ENCODE measurements at regions not wholly inside any gene's neighbourhood (a gene's known extent, or its start where the extent isn't known, plus 50 kb on each side); places are given as distances from the start of the nearest gene placed in this dataset.
"Not testable (repeated sequence)": the region's sequence is repeated elsewhere in the genome, so short reads cannot be mapped to it uniquely, and the experiment has no call there.

DNA sequence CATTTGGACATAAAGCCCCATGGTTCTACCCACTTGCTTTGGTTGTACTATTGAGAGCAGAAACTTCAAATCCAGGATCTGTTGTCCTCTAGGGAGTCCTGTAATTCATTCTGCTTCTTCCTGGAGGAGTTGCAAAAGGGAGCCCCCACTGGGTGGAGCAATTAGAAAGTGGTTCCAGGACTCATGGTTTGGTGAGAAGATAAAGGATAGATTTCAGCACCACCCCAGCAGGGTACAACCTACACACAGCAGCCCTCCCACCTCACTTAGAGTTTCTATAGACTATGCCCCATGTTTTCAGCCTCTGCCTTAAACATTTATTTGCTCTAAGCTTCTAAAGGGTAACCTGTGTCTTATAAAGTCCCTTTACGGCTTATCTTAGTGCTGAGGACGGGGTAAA lies 112.6 kb upstream of the ARRDC3 start:
- no peak for DNase-seq

DNA sequence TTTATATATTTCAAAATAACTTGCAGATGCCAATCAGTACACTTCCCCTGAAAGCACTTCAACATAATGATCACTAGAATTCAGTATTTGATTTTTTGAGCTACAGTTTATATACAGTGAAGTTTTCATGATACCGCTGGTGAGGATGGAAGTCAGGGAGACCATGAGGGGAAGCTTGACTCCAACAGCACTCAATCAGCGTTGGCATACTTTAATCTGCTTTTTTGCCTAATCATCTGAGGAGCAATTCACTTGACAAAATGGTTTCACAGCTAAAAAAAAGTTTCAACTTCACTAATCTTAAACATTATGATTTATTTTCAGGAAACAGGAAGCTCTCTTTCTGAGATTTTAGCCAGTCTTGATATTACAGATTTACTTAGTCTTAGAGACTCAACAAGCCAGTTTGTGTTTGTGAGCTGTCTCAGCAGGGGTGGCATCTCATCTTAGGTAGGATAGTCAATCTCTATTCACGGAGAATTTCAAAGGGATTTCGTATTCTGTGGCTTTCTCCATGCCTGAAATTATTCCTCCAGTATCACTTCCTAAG lies 111.4 kb upstream of the ARRDC3 start:
- DNase-seq: no peak

GRCh38 chr5:91493086-91493485 lies 110.0 kb upstream of the ARRDC3 start:
- DNase-seq: no peak

- DNase-seq: no peak
These were observed 108.1 kb upstream of the ARRDC3 start for GRCh38 chr5:91491229-91491628.

DNA sequence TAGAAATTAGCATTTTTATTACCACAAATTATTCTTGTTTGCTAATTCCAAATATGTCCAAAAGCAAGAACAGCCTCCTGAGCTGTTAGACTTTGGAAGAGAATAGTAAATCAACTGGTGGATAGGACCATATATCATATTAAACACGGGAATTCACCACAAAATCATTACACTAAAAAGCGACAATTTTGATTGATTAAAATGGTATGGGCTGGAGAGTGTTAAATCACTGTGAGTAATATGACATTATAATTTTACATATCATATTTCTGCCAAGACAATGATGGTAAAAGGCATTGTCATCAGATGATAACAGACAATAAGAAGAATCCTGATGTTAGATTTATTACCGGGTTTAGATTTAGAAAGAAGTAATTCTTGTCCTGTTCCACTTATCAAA lies 107.2 kb upstream of the ARRDC3 start:
- no peak for DNase-seq

DNA sequence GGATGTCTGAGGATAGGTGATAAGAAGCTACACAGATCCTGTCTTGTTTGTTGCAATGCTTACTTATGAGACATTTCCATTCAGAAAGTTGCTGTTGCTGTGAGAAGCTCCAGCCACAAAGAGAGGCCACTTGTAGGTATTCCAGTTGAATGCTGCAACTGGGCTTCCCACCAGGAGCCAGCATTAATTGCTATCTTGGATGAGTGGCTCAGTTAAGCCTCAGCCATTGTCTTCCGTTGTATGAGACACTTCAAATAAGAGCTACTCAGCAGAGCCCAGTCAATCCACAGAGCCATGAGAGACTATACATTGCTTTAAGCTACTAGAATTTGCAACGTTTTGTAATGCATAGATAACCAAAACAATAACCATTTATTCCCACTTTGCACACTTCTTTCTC lies 104.3 kb upstream of the ARRDC3 start:
- no peak for DNase-seq

DNA sequence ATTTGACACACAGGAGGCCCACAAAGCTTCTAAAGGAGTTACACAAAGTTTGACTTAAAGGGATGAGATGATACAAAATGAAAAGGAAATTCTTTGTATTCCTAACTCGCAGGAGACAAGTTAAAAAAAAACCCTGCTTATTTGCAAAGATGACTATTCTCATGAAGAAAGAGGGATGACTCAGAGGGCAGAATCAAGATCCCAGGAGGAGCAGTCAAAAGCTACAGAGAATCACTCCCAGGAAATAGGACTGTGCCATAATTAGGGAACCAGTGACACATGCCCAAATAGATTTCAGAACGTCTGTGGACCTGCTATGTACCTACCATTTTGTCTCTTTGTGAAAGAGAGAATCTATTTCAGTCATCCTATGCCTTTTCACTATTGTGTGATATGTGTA lies 103.5 kb upstream of the ARRDC3 start:
- DNase-seq: no peak

DNA sequence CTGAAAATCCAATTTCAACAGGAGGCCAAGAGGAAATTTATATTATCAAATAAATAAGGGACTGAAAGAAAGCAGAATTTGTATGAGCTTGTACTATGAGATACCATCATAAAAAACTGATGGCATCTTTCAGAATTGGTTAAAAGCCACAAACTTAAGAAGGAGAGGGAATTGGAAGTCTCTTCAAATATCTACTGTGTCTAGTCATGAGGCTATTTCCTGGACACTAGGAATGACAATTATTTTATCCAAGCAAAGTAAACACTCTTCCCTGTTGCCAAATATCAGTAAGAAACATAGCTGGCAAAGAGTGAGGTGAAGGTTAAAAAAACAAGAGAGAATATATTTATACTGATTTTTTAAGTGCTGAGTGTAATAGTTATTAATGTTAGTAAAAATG lies 101.5 kb upstream of the ARRDC3 start:
- no peak for DNase-seq

DNA sequence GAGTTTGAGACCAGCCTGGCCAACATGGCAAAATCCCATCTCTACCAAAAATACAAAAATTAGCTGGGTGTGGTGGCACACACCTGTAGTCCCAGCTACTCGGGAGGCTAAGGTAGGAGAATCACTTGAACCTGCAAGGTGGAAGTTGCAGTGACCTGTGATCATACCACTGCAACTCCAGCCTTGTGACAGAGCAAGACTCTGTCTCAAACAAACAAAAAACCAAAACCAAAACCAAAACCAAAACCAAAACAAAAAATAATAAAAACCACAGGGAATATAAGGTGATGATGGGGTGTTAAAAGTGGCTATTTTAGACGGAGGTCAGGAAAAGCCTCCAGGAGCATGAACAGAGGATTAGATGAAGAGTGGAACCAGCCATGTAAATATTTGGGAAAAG lies 96.3 kb upstream of the ARRDC3 start:
- not testable (repeated sequence) for DNase-seq

DNA sequence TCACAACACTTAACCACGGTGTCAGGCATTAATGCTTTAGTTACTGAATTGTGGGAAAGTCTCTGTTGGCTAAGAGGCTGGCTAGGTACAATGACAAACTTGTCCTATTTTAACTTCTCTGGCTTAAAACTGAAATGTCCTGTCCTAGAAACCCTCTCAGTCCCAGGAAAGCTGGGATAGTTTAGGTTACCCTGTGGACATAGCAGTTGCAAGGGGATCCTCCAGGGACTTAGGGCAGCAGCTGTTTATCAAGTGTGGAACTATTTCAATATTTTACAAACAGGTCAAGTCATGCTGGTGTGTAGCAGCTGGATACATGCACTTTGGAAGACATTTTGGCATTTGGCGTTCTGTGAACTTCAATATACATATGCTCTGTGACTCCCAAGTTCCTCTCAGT lies 95.0 kb upstream of the ARRDC3 start:
- no peak for DNase-seq

DNA sequence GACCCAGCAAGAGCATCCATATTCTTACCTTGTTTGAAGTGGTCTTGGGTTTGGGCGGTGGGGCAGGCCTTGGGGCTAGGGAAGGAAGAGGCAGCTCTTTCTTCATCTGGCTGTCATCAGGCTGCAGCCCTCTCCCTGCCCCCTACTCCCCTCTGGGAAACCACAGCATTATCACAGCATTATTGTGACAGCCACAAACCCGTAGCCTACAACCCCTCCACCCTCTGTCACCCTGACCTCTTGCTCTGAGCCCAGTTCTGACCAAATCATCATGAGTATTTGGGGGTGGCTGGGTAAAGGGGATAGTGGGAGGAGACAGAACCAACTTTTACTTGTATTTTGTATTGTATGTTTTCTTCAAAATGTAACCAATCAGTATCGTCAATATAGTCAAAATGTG lies 94.3 kb upstream of the ARRDC3 start:
- no peak for DNase-seq

- DNase-seq: no peak
These were observed 91.1 kb upstream of the ARRDC3 start for GRCh38 chr5:91474201-91474600.

DNA sequence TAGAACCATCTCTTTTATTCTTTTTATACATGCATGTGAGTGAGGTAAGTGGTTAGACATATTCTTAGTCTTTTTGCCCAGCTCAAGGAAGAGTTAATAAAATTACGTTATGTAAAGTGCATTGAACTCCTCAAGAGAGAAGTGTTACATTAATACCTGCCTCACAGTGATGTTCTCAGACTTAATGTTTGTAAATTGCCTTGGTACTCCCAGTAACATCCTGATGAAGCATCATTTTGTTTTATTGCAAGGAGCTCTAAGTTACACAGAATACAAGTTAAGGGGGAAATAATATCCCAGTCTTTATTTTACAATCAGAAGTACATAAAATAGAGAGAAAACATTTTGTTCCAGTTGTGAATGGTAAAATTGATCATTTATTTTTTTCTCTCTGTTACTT lies 89.5 kb upstream of the ARRDC3 start:
- no peak for DNase-seq

DNA sequence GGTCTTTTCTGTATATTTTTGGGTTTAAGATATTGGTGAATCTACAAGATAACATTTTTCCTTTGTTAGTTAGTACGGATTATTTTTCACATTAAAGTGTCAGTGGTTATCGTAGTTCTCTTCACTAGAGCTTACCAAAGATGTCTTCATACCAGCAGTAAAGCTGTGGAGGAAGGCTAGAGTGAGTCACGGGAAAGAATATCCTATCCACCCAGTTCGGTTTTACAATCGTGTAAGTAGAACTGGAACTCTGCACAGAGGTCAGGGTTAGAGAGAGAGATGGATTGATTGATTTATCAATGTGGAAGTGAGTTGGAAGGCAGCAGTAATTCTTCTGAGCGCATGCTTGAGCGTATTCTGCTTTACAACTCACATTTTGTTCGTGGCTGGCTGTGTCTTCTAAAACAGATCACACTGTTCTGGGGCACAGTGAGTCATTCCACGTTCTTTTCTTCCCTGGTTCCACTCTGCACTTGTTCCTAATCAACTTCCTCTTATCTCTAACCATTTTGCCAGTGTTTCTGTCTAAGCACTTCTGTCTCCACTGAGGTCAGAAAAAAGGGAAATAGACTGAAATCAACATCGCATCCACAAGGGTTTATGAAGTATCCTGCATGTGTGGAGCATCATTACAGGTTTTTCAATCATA lies 86.5 kb upstream of the ARRDC3 start:
- DNase-seq: no peak

DNA sequence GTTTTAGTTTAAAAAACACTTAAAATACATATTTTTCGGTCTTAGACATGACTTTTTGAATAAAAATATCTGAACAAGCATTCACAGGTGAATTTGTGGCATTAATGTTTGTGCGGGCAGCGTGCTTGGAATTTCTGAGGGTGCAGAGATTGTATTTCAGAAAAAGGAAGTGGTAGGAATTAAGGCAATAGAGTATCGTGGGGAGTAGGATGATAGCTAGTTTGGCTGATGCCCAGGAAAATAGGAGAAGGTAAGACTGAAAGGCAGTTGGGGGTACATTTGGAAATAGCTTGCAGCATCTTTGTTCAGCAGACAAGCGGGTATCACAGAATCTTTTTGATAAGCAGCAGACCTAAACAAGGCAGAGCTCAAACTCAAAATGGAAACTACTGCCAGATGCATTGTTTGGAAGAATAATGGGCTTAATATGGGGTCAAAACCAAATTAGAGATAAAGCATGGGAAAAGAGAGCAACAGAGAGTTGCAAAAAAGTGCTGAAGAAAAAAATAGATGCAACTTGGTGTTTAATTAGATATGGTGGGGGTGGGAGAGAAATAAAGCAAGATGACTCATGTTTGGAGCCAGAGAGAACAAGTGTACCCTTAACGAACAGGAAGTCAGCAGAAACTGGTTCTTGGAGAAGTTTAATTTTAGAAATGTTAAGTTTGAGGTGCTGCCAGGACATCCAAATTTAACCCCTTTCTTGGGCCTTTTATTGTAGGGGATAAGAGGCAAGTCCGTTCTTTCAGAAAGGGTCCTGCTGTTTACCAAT lies 85.7 kb upstream of the ARRDC3 start:
- DNase-seq: no peak

- no peak for DNase-seq
These were observed 81.9 kb upstream of the ARRDC3 start for GRCh38 chr5:91464886-91465646.

DNA sequence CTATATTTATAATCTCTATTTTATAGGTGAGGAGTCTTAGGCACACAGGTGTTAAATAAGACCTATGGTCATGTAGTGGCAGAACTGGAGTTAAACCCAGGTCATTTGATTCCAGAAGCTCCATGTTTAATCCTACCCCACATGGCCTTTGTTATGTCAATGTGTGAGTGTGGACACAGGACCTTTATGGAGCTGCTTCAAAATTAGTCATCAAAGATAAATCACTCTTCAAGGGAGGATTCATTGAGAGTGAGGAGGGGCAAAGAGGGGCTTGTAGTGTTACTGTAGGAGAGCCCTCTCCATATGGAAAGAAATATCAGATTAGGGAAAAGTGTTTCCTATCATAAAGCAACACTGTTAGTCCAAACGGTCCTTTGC lies 74.6 kb upstream of the ARRDC3 start:
- DNase-seq: peak; percentile 9

GRCh38 chr5:91456928-91457680 lies 74.0 kb upstream of the ARRDC3 start:
- DNase-seq: no peak

GRCh38 chr5:91449083-91449482 lies 66.0 kb upstream of the ARRDC3 start:
- DNase-seq: no peak

- DNase-seq: not testable (repeated sequence)
These were observed 65.0 kb upstream of the ARRDC3 start for GRCh38 chr5:91448079-91448478.

DNA sequence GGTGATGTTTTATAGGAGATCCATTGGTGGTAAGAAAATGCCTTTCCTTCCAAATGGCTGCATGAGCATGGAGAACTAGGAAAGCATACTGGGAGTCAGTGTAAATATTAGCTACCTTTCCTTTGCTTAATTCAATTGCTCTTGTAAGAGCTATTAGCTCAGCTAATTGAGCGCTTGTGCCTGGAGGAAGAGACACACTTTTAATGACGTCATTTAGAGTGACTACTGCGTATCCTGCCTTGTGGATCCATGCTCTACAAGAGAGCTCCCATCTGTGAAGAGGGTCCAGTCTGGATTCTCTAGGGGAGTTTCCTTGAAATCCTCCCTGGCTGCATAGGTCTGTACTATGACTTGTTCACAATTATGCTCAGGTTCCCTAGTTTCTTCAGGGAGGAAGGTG lies 63.8 kb upstream of the ARRDC3 start:
- not testable (repeated sequence) for DNase-seq

GRCh38 chr5:91443761-91444467 lies 60.8 kb upstream of the ARRDC3 start:
- no peak for DNase-seq

Measured in NCI-H524 treated with DMSO at 0.1 percent for 48 hours (cell line).